ENCODE measurements at regions not wholly inside any gene's neighbourhood (a gene's known extent, or its start where the extent isn't known, plus 50 kb on each side); places are given as distances from the start of the nearest gene placed in this dataset.

DNA sequence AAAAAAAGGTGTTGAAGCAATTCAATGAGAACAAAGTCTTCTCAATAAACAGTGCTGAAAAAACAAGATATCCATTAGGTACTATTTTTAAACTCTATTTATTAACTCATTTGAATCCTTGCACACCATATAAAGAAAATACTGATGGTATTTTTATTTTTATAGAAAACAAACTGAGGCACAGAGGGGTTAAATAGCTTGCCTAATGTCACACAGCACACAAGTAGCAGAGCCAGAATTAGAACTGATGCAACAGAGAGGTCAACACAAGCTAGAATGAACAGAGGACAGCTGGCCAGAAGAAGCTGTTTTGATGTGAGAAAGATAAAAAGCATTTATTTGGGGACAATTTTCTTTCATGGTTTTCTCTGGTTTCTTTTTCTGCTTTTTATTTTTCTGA, 99.4 kb upstream of the RGPD4 start:
- Histone ChIP-seq H3K9ac (ENCODE audit: low read length) (no peak overlapping the region), H3K4me1 (ENCODE audit: control insufficient read depth, insufficient read depth, low read length) (no peaks in the 10 kb centered on the region), H3K36me3 (ENCODE audit: control insufficient read depth, insufficient read depth, low read length, severe bottlenecking) (no peaks in the 10 kb centered on the region), H3K27me3 (replicated peaks; ENCODE audit: control insufficient read depth, insufficient read depth, low read length) (no peaks in the 10 kb centered on the region), H3K9me3 (ENCODE audit: control insufficient read depth, low read length) (no peaks in the 10 kb centered on the region), H3K4me3 (ENCODE audit: low read length) (no peak overlapping the region)
- DNase-seq (ENCODE audit: low read depth), result no peak

- no peak overlapping the region for H3K4me3 ChIP-seq (ENCODE audit: low read length)
- no peaks in the 10 kb centered on the region for H3K27me3 ChIP-seq (replicated peaks; ENCODE audit: control insufficient read depth, insufficient read depth, low read length)
- no peaks in the 10 kb centered on the region for H3K4me1 ChIP-seq (ENCODE audit: control insufficient read depth, insufficient read depth, low read length)
- H3K9ac ChIP-seq (ENCODE audit: low read length), result no peak overlapping the region
- no peaks in the 10 kb centered on the region for H3K36me3 ChIP-seq (ENCODE audit: control insufficient read depth, insufficient read depth, low read length, severe bottlenecking)
- H3K9me3 ChIP-seq (ENCODE audit: control insufficient read depth, low read length), result no peaks in the 10 kb centered on the region
- no peak for DNase-seq (ENCODE audit: low read depth)
Observed at GRCh38 chr2:107728586-107728985, 98.1 kb upstream of the RGPD4 start.

DNA sequence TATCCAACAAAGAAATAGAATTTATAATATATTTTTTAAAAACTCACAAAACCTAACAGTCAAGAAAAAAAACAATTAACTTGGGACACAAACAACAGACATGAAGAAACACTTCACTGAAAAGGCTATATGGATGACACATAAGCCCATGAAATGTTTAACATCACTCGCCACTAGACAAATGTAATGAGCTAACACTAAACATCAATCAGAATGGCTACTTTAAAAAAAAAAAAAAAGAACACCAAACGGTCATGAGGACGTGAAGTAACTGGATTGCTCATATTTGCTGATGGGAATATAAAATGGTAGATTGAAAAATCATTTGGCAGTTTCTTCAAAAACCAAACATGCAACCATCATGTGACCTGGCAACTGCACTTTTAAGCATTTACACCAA, 97.3 kb upstream of the RGPD4 start:
- Histone ChIP-seq H3K9ac (ENCODE audit: low read length) (no peak overlapping the region), H3K9me3 (ENCODE audit: control insufficient read depth, low read length) (no peaks in the 10 kb centered on the region), H3K27me3 (replicated peaks; ENCODE audit: control insufficient read depth, insufficient read depth, low read length) (no peaks in the 10 kb centered on the region), H3K4me3 (ENCODE audit: low read length) (no peak overlapping the region), H3K4me1 (ENCODE audit: control insufficient read depth, insufficient read depth, low read length) (no peaks in the 10 kb centered on the region), H3K36me3 (ENCODE audit: control insufficient read depth, insufficient read depth, low read length, severe bottlenecking) (no peaks in the 10 kb centered on the region)
- DNase-seq (ENCODE audit: low read depth), result no peak

DNA sequence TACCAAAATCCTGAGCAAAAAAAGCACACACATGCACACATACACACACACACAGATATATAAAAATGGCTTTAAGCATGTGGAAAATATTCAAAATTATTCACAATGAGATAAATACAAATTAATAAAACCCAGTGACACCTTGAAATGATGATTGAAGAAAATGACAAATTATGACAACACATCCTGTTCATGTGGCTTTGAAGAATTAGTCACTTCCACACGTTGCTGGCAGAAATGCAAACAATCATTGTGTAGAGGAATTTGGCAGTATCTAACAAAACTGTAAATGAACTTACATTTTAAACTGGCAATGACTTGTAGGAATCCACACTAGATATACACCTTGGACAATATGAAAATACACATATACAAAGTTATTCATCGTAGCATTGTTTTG, 95.8 kb upstream of the RGPD4 start:
- Histone ChIP-seq H3K9ac (ENCODE audit: low read length) (no peak overlapping the region), H3K9me3 (ENCODE audit: control insufficient read depth, low read length) (no peaks in the 10 kb centered on the region), H3K36me3 (ENCODE audit: control insufficient read depth, insufficient read depth, low read length, severe bottlenecking) (no peaks in the 10 kb centered on the region), H3K27me3 (replicated peaks; ENCODE audit: control insufficient read depth, insufficient read depth, low read length) (no peaks in the 10 kb centered on the region), H3K4me3 (ENCODE audit: low read length) (no peak overlapping the region), H3K4me1 (ENCODE audit: control insufficient read depth, insufficient read depth, low read length) (no peaks in the 10 kb centered on the region)
- DNase-seq (ENCODE audit: low read depth), result no peak

DNA sequence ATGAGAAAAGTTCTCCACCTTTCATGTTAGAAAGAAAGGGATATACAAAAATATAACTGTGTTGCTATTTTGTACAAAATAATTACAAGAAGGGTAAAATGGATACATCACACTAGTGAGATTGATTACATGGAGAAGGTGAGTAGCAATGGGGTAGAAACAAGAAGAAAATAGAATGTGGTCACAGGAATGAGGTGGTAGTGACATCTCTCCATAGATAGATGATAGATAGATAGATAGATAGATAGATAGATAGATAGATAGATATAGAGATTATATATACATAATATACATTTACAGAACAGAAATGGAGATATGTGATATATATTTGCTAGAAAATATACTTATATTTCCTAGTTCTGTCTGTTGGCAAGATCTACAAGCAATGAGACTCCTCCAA, 95.3 kb upstream of the RGPD4 start:
- no peaks in the 10 kb centered on the region for H3K27me3 ChIP-seq (replicated peaks; ENCODE audit: control insufficient read depth, insufficient read depth, low read length)
- no peaks in the 10 kb centered on the region for H3K4me1 ChIP-seq (ENCODE audit: control insufficient read depth, insufficient read depth, low read length)
- H3K9me3 ChIP-seq (ENCODE audit: control insufficient read depth, low read length), result no peaks in the 10 kb centered on the region
- no peaks in the 10 kb centered on the region for H3K36me3 ChIP-seq (ENCODE audit: control insufficient read depth, insufficient read depth, low read length, severe bottlenecking)
- H3K4me3 ChIP-seq (ENCODE audit: low read length), result no peak overlapping the region
- no peak for DNase-seq (ENCODE audit: low read depth)
- H3K9ac ChIP-seq (ENCODE audit: low read length), result no peak overlapping the region

DNA sequence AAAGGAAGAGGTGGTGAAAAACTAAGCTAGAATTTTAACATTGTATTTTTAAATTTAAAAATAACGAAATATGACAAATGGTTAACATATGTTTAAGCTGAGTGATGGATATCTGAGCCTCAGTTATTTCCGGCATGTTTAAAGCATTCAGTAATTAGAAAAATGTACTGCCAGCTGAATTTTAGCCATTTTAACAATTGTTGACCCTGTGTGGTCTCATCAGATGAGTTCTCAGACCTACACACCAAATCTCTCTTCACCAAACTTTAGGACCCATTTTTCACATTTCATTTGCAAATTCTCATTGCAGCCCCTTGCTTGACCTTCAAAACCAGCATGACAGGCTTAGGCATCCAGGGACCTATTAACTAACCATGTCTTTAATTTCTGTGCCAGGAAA, 91.5 kb upstream of the RGPD4 start:
- no peaks in the 10 kb centered on the region for H3K9me3 ChIP-seq (ENCODE audit: control insufficient read depth, low read length)

GRCh38 chr2:107737756-107738155, 88.9 kb upstream of the RGPD4 start:
- peak; percentile 60 for DNase-seq (ENCODE audit: low read depth)
- Histone ChIP-seq H3K4me3 (ENCODE audit: low read length) (no peak overlapping the region), H3K27me3 (replicated peaks; ENCODE audit: control insufficient read depth, insufficient read depth, low read length) (no peaks in the 10 kb centered on the region), H3K9ac (ENCODE audit: low read length) (no peak overlapping the region), H3K9me3 (ENCODE audit: control insufficient read depth, low read length) (no peaks in the 10 kb centered on the region), H3K4me1 (ENCODE audit: control insufficient read depth, insufficient read depth, low read length) (no peaks in the 10 kb centered on the region), H3K36me3 (ENCODE audit: control insufficient read depth, insufficient read depth, low read length, severe bottlenecking) (no peaks in the 10 kb centered on the region)

More for the DNA sequence above, 91.5 kb upstream of the RGPD4 start:
- H3K4me1 ChIP-seq (ENCODE audit: control insufficient read depth, insufficient read depth, low read length), result no peaks in the 10 kb centered on the region
- H3K36me3 ChIP-seq (ENCODE audit: control insufficient read depth, insufficient read depth, low read length, severe bottlenecking), result no peaks in the 10 kb centered on the region
- no peak overlapping the region for H3K9ac ChIP-seq (ENCODE audit: low read length)
- H3K4me3 ChIP-seq (ENCODE audit: low read length), result no peak overlapping the region
- H3K27me3 ChIP-seq (replicated peaks; ENCODE audit: control insufficient read depth, insufficient read depth, low read length), result no peaks in the 10 kb centered on the region
- DNase-seq (ENCODE audit: low read depth), result peak; percentile 66

DNA sequence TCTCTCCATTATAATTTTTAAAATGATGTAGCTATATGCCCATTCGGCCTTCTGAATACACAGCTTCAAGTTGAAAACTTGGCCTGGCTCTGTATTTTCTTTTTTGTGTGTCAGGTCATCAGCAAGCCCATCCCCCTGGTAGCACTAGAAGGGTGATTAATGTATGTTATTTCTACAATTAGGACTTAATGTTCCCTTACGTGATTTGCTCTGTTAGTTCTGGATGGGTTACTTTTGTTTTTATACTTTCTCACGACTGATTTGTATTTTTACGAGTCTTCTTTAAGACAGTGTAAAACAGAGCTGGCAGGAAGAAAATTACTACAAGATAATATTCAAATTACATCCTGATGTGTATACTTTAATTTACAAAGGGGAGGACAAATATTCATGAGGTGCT, 88.4 kb upstream of the RGPD4 start:
- H3K4me3 ChIP-seq (ENCODE audit: low read length), result no peak overlapping the region
- no peak overlapping the region for H3K9ac ChIP-seq (ENCODE audit: low read length)
- H3K36me3 ChIP-seq (ENCODE audit: control insufficient read depth, insufficient read depth, low read length, severe bottlenecking), result no peaks in the 10 kb centered on the region
- H3K27me3 ChIP-seq (replicated peaks; ENCODE audit: control insufficient read depth, insufficient read depth, low read length), result no peaks in the 10 kb centered on the region
- DNase-seq (ENCODE audit: low read depth), result no peak
- no peaks in the 10 kb centered on the region for H3K4me1 ChIP-seq (ENCODE audit: control insufficient read depth, insufficient read depth, low read length)
- H3K9me3 ChIP-seq (ENCODE audit: control insufficient read depth, low read length), result no peaks in the 10 kb centered on the region

- no peaks in the 10 kb centered on the region for H3K9me3 ChIP-seq (ENCODE audit: control insufficient read depth, low read length)
- H3K9ac ChIP-seq (ENCODE audit: low read length), result no peak overlapping the region
- DNase-seq (ENCODE audit: low read depth), result no peak
Observed at GRCh38 chr2:107740300-107740699, 86.4 kb upstream of the RGPD4 start.

DNA sequence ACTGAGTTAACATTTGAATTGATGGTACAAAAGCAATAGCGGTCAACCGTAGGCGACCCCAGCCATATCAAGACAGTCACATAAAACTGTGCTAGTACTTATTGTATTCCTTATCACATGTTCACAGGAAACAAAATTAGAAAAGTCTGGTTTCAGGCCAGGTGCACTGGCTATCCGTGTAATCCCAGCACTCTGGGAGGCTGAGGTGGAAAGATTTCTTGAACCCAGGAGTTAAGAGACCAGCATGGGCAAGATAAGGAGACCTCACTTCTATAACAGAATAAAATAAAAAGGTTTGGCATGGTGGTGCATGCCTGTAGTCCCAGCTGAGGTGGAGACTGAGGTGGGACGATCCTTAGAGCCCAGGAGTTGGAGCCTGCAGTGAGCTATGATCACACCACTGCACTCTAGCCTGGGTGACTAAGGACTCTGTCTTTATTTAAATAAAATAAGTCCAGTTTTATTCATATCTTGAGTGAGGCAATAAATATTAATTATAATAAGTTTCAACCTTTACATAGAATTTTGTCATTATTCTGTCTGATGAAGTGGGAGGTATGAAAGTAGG, 84.1 kb upstream of the RGPD4 start:
- no peak overlapping the region for H3K9ac ChIP-seq (ENCODE audit: low read length)
- no peaks in the 10 kb centered on the region for H3K27me3 ChIP-seq (replicated peaks; ENCODE audit: control insufficient read depth, insufficient read depth, low read length)
- no peaks in the 10 kb centered on the region for H3K9me3 ChIP-seq (ENCODE audit: control insufficient read depth, low read length)
- DNase-seq (ENCODE audit: low read depth), result no peak
- no peak overlapping the region for H3K4me3 ChIP-seq (ENCODE audit: low read length)
- no peaks in the 10 kb centered on the region for H3K4me1 ChIP-seq (ENCODE audit: control insufficient read depth, insufficient read depth, low read length)
- no peaks in the 10 kb centered on the region for H3K36me3 ChIP-seq (ENCODE audit: control insufficient read depth, insufficient read depth, low read length, severe bottlenecking)

More at GRCh38 chr2:107740300-107740699, 86.4 kb upstream of the RGPD4 start:
- Histone ChIP-seq H3K4me3 (ENCODE audit: low read length) (no peak overlapping the region), H3K4me1 (ENCODE audit: control insufficient read depth, insufficient read depth, low read length) (no peaks in the 10 kb centered on the region), H3K36me3 (ENCODE audit: control insufficient read depth, insufficient read depth, low read length, severe bottlenecking) (no peaks in the 10 kb centered on the region), H3K27me3 (replicated peaks; ENCODE audit: control insufficient read depth, insufficient read depth, low read length) (no peaks in the 10 kb centered on the region)

DNA sequence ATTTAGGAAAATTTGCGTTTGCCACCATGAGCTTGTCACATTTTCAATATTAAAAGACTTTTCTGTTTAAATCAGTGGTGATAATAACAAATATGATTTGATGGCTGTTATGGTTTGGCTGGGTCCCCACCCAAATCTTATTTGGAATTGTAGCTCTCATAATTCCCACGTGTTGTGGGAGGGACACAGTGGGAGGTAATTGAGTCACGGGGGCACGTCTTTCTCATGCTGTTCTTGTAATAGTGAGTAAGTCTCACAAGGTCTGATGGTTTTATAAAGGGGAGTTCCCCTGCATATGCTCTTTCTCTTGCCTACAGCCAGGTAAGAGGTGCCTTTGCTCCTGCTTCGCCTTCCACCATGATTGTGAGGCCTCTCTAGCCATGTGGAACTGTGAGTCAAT, 83.4 kb upstream of the RGPD4 start:
- H3K9me3 ChIP-seq (ENCODE audit: control insufficient read depth, low read length), result no peaks in the 10 kb centered on the region
- H3K36me3 ChIP-seq (ENCODE audit: control insufficient read depth, insufficient read depth, low read length, severe bottlenecking), result no peaks in the 10 kb centered on the region
- H3K4me3 ChIP-seq (ENCODE audit: low read length), result no peak overlapping the region
- H3K27me3 ChIP-seq (replicated peaks; ENCODE audit: control insufficient read depth, insufficient read depth, low read length), result no peaks in the 10 kb centered on the region
- DNase-seq (ENCODE audit: low read depth), result no peak
- H3K9ac ChIP-seq (ENCODE audit: low read length), result no peak overlapping the region
- no peaks in the 10 kb centered on the region for H3K4me1 ChIP-seq (ENCODE audit: control insufficient read depth, insufficient read depth, low read length)

DNA sequence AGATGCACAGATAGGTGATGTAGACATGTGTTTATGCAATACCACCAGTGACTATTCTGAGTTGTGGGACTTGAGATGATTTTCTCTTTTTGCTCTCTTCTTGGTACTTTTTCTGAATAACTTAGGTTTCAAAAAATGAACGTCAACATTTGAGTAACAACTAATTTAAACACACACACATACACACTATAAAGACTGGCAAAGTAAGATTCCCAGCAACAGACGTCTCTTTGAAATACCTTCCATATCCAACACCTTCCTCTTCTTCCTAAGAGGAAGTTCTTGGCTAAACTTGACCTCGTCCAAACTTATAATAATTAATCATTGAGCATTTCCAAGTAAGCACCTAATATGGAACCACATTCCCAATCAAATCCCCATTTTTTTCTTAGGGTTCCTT, 81.6 kb upstream of the RGPD4 start:
- H3K36me3 ChIP-seq (ENCODE audit: control insufficient read depth, insufficient read depth, low read length, severe bottlenecking), result no peaks in the 10 kb centered on the region
- DNase-seq (ENCODE audit: low read depth), result no peak
- H3K9ac ChIP-seq (ENCODE audit: low read length), result no peak overlapping the region
- no peaks in the 10 kb centered on the region for H3K9me3 ChIP-seq (ENCODE audit: control insufficient read depth, low read length)
- no peak overlapping the region for H3K4me3 ChIP-seq (ENCODE audit: low read length)
- no peaks in the 10 kb centered on the region for H3K4me1 ChIP-seq (ENCODE audit: control insufficient read depth, insufficient read depth, low read length)
- H3K27me3 ChIP-seq (replicated peaks; ENCODE audit: control insufficient read depth, insufficient read depth, low read length), result no peaks in the 10 kb centered on the region
